ENCODE measurements at regions not wholly inside any gene's neighbourhood (a gene's known extent, or its start where the extent isn't known, plus 50 kb on each side); places are given as distances from the start of the nearest gene placed in this dataset.

DNA sequence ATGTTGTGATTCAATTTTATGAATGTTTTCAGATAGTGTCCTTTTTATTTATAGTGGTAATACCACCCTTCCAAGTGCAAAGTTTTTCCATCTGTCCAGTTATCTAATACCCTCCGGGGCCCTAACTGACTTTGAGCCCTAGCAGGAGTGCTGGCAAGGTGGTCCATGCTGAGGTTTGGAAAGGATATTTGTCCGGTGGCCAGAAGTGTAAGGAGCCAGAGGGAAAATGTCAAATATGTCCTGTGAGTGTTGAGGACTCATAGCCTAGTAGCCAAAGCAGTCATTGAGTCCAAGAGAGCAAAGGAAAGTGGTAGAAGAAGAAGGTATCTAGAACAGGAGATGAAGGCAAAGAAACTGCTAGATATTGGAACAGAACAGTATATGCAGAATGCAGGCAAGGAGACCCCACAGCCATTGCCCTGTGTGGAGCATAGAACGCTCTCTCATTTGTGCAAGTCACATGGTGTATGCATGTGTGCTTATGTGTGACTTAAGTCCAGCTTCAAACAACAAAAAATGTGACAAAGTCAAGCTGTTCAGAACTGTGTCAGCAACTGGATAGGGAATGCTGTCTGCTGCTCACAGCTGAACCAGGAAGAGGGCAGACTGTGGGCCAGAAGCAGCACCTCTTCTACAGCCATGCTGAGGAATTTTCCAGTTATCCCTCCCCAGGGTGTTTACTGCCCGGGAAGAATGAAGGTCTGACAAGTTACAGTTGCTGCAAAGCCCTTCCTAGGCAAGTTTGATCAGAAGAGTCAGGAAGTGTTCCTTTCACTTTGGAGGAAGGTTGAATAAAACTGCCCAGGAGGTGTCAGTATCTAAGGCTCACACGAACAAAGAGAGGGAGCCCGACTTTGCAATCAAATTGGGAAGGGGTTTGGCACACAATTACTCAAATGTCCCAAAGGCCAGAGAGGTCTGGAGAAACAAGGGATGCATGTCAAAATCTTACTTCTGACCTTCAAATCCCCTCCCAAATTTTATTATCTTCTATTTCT is 463.3 kb upstream of the DMAC1 start:
- no peak for DNase-seq

DNA sequence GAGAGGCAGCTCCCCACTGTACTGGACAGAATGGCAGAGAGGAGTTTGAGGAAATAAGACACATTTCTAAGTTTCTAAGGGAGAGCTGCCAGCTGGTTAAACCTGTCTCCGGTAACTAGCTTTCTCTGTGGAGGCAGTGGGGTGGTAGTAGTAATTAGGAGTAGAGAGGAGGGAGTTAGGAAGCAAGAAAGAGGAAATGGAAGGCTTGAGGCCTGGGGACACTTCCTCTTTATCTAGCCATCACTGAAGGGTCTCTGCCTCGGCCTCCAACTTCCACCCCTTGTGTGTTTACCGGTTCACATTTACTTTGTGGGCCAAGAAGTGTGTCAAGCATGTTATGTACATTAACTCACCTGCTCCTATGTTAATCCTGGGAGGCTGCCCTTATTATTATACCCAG is 462.2 kb upstream of the DMAC1 start:
- DNase-seq = no peak

DNA sequence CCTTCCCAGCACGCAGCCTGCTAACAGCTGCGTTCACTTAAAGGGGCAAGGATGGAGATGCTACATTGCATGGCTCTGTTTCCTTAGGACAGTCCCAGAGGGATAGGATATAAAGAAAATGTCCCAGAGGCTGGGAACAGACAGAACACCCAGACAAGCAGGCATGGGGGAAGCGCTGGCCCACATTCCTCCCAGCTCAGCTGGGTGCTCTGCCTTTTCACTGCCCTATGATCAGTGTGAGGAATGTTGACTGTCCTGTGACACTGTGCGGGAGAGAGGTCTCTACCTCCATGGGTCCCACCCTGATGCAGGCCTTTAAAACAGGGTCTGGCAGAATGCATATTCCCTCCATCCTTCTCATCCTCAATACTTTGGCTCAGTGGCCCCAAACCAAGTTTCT is 459.4 kb upstream of the DMAC1 start:
- no peak for DNase-seq

DNA sequence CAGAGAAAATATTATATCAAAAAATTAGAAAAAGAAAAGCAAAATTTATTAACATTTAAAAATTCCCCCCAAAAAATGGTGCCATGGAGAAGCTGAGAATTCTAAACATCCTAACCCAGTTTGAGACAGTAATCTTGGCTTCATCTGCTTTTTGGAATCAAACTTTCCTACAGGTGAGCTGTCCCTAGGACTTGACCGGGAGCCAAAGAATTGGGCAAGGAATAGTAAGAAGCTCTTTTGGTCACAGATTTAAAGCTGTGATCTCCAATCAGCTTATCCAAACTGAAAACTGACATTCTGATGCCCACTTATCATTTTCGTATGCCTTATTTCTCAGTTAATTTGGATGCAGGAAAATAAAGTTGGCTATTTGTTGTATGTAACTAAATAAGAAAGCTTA is 457.3 kb upstream of the DMAC1 start:
- DNase-seq = no peak

DNA sequence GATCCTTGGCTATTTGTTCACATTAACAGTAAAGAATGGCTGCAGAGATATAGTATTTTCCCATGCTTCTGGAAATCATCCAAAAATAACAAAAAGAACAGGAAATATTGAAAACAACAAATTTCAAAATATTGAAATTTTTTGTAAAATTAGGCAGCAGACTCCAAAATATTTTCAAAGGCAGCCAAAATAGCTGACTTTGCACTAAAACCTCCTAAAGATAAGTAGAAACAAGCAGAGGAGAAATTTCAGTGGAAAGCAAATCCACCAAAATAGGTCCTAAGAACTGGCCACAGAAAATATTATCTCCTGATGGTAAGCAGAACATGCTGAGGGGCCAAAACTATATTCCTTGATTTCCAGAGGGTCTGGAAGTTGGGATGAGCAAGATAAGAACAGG is 456.3 kb upstream of the DMAC1 start:
- no peak for DNase-seq

DNA sequence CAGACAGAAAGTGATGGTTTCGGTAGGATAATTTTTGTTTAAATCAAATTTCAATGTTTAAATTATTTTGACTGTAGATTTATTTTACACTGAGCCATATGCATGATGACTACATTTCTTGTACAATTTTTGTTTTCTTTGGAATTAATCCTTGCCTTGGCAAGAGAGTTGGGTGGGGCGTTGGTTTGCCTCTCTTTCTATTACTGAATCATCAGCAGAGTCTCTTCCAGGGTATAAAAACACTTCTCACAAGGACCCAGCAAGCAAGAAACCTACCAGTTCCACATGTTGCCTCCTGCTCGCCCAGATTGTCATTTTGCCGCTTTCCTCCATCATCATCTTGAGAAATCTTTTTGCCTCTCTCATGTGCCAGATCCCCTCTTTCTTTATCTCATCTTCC is 455.0 kb upstream of the DMAC1 start:
- no peak for DNase-seq

DNA sequence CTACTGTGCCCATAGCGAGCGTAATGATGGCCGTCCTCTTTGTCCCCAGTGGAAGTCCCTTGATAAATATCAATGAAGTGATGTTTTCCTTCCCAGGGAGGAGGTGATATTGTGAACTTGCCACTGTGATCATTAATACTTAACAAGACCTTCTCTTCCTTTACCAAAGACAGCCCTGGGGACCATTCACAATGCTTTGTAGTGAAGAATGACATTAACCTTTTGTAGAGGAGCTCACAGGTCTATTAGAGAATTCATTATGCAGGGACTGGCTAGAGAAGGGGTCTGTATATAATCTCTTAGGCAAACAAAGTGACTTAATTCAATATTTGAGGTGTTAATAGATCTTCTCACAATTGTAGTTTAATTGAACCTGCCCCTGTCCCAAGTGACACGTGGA is 452.9 kb upstream of the DMAC1 start:
- DNase-seq = no peak

DNA sequence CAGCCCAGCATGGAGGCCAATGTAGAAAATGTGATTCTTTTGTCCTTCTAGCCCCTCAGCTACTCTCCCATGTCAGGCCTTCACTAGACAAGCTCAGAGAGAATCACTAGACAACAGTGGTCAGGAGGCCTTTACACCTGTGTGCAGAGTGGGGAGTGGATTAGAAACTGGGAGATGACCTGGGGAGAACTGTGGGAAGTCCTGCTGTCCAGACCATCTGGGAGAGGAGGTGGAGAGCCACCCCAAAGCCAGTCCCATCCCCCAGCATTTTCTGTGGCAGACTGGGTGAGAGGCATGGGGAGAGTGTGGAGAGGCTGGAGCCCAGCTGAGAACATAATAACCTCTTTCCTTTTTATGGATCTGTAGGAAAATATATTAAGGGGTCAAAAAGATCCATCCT is 452.0 kb upstream of the DMAC1 start:
- no peak for DNase-seq

DNA sequence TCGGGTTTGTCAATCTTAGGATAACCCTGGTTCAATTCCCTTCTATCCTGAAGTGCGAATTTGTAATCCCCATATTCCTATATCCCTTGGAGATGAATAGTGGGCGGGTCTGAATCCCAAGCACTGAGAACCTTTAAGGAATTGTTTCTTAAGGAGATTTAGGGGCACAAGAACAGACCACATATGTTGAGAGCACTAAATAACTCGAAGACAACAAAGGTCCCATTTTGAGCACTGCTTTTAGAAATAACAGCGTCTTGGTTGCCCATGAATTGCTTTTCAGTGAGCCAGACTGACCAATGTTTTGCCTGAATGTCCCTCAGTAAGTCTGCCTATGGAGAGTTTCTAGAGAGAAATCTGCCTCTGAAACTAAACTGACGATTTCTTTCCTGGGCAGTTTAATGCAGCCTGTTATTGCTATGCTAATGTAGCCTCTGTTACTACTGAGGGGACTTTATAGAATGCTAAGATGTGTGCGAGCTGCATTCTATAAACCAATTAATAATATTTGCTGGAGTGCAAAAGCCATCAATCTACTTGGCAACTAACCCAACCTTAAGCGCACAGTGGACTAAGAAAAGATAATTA is 445.0 kb upstream of the DMAC1 start:
- no peak for DNase-seq

DNA sequence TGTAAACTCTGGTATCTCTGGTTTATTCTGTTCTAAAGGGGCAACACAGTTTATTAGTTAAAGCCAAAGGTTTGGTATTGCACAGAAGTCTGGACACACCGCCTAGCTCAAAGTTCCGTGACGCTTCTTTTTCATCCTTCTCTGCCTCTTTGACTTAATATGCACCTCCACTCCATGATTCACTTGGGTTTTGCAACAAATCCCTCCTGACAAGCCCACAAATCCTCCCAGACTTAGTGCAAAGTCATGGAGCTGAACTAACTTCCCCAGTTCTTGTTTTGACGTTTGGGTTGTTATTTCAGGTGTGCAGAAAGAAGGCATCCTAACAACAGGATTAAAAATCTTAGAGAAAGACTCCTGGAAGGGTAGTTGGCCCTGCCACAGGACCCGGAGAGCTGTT is 441.6 kb upstream of the DMAC1 start:
- DNase-seq = no peak

DNA sequence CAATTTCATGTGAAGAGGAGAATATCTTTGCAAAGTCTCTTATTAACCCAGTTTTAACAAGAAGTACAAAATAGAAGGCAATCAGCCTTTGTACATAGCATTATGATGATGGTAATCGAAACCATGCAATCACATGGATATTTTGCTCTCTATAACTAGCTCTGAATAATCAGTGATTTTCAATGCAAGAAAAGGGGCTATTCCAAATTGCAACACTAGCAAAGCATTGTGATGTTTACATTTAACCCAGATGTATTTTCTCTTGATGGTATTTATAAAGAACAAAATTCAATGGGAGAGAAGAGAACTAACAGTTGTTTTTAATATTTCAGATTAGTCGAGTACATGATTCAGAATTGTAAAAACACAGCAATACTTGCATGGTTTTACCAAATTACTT is 437.5 kb upstream of the DMAC1 start:
- no peak for DNase-seq

DNA sequence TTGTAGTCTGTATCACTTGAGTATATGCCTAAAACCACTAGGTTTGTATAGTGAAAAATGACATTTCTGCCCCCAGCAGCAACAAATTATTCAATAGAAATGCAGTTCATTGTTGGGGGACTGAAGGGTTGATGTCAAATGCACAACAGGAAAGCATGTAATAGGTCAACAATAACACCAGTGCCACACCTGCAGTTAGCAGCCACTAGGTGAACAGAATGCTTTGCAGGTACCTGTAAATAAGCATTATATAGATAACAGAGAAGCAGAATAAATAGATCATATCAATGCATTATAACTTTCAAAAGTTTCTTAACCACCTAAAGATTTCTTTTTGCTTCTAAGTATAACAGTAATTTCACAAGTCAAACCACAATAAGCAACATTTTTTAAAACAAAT is 435.9 kb upstream of the DMAC1 start:
- DNase-seq = no peak

DNA sequence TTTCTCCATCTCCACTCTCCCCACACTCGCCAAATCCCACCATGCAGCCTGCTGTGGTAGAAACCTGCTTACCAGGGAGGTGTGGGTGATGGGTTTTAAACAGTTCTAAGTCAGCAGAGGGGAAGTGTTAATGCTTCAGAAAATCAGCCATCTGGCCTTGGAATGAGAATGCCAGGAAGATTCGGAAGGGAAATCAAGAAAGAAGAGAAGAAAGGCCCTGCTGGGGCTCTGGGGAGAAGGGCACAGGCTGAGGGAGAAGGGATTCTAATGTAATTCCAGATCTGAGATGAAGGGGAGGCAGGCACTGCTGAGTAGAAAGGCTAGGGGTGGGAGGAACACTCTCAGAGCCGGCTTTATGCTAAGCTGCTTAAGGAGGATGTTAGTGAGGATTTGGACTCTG is 434.7 kb upstream of the DMAC1 start:
- no peak for DNase-seq

DNA sequence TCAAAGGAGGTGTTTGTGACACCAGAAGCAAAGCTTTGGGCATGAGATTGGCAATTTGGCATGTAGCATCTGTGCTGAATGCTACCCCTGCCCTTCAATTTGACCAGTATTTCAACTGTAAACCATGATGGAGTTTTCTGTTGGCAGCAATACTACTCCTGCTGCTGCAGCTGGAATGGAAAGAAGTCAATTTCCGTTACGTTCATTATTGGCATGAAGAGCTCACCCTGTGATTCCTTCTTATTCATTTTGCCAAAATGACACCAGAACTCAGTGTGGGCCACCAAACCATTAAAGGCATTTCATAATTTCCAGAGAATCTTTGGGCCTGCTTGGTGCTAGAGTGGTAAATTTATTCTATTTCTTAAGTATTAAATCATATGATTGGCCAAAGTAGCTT is 433.1 kb upstream of the DMAC1 start:
- no peak for DNase-seq

DNA sequence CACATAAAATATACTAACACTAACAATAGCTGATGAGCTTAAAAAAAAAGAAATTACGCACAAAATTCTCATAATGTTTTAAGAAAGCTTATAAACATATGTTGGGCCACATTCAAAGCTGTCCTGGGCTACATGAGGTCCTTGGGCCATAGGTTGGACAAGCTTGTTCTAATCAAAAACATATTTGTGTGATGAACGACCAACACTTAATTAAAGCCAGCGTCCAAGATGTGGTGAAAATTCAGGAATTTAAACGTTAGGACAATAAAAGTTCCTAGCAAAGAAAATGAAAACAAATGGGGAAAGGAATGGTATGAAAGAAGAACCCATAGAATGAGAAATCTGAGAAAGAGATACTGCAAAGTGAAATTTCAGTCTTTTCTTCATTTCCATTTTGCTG is 429.6 kb upstream of the DMAC1 start:
- DNase-seq = no peak

DNA sequence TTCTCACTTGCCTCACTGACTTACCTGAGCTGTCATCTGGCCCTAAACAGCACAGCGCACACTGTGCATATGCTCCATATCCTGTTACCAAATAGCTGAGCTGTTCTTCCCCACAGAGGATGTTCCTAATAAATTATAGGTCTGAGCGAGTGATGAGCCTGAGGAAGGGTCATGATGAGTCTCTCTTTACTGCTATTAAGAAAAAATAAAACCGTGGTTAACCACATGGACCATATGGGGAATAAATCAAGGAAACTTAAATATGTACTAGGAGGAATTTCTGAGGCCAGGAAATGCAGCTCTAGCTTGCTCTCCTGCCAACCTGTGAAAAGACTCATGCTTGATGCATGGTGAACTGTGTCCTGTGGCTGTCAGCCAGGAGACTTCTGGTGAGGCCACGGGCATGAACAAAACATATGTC is 424.8 kb upstream of the DMAC1 start:
- DNase-seq = no peak

DNA sequence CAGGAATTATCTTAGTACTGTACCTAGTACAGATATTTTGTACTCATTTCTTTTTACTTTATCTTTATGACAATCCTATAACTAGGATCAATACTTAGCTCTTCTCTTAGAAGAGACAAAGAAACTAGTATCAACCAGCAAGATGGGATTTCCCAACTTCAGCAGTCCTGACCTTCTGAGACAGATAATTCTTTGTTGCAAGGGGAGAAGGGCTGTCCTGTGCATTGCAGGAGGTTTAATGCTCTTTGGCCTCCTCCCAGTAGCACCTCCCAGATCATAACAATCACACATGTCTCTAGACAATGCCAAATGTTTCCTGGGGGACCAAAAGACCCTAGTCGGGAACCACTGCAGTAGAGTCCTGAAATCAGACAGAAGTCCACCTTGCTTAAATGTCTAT is 424.3 kb upstream of the DMAC1 start:
- DNase-seq = no peak

DNA sequence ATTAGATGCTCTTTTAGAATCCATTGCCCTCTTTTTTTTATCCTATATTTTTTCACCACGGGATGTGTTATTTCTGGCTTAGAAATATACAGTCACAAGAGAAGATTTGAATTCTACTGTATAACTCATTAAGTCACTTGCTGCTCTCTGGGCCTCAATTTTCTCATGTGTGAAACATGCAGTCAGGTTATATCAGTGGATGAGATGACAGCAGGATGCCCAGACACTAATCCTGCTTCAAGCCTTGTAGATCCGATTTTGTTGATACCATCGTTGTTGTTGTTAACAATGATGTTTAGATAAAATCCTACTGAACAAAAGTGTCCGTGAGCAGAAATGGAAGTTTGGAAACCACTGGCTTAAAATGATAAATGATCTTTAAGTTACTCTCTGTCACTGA is 421.9 kb upstream of the DMAC1 start:
- no peak for DNase-seq

DNA sequence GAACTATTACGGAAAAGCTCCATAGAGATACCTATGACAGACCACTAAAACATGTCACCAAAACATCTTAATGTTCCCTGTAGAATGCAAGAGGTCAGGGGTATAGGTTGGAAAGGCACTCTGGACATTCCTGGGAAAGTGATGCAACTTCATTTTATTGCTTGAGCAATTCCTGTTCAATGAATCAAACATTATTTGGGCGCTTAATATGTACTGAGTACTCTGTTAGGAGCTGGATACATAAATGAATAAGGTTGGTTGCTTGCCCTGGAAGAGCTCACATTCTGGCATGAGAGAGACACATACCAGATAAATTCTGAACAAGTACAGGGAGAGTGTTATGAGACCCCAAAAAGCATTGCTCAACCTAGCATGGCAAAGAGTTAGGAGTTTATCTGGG is 408.9 kb upstream of the DMAC1 start:
- DNase-seq = no peak

DNA sequence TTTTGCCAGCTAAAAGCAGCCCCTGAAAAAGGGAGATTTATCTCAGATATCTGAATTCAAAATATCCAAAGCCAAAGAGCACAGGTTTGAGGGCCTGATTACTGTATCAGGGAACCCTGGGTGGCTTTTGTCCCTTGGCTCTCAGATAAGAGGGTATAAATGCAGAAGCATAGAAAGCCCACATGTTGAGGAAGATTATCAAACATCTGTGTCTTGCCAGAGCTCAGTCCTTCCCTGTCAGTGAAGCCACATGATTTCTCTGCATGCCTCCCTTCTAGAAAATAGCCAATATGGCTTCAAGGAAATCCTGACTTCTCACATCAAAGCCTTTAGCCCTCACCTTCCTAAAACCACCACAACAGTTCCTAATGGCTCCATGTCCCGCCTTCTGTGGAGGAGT is 408.0 kb upstream of the DMAC1 start:
- DNase-seq = no peak

DNA sequence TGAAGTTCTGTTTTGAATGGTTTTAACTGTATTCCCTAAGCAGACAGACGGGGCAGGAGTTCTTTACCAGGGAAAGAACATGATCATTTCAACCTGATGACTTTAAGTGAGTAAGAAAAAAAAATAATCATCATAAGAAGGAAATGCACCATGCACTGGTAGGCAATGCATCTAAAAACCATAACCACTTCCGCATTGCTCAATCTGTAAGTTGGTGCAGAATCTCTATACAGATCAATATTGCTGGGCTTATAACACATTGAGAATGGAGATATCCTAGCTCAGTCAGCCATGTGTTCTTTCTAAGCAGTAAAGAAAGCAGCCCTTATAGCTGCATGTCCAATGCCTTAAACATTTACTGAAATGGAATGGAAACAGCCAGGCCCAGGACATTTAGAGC is 407.1 kb upstream of the DMAC1 start:
- DNase-seq = no peak

DNA sequence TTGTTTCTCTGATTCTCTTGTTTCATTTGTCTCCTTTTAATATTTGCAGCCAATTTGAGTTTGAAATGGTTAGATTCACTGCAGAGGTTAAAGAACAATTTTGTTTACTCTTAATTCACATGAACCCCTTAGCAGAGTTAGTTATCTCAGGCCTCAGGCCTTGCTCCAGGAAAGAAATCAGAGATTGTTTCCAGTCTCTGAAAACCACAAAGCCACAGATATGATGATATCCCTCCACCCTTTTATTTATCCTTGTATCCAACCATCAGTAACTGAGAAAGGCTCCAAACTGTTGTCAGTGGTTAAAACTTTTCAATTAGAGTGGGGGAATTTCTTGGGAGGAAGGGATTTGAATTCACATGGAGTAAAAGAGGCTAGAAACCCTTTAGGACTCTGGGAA is 406.0 kb upstream of the DMAC1 start:
- DNase-seq = no peak

DNA sequence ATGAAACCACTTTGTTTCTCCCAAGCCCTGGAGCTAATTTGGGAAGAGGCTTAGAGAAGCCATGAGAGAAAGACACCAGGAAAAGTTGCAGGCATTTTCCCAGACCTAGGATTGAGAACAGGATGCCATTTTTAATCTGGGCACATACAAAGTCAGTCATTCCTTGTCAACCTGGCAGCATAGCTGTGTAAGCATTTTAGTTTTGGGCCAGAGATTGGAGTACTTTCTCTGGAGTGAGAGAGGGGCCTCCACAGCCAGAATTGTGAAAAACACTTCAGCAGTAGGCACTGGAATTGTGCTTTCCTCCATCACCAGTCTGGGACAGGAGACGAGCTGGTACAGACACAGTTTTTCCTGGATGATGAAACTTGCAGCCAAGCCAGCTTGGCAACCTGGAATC is 390.3 kb upstream of the DMAC1 start:
- DNase-seq = no peak

DNA sequence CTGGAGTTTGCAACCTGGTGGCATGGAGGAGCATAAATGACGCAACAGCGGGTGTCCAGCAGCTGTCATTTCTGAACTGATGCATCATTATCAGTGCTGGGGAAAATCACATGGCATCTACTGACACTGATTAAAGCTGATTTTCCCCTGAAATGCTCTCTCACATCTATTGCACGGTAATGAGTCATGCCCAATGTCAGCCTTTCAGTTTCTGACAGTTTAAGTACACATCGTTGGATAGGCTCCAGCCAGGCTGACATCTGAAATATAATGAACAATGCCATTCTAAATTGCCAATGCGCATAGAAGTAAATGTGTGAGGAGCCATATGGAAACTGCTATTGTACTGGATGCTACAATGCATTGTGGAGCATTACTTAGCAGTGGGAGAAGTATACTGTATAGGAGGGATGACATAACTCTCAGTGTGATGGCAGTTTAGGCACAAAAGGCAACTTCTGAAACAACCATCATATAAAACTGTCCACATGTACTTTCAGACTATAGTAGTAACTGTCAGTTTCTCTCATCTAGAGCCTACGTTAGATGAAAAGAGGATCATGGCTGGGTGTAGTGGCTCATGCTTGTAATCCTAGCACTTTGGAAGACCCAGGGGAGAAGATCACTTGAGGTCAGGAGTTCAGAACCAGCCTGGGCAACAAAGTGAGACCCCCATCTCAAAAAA is 389.3 kb upstream of the DMAC1 start:
- peak; percentile 6 for DNase-seq
